Frontal cortex (tissue), 3 donors: ENCODE measurements at regions not wholly inside any gene's neighbourhood (a gene's known extent, or its start where the extent isn't known, plus 50 kb on each side); places are given as distances from the start of the nearest gene placed in this dataset.

Experiments used
- DNase-seq, 2 donors: peaks; one replicate each; pipeline ENCODE4 v3.0.0; 2012; ENCODE audit warnings: low spot score in 2 of 2
- FAIRE-seq: peaks from 2 replicates; lab custom pipeline; 2012; peaks lifted over from hg19 to GRCh38; lab: Jason Lieb, UNC
- donor health status: control.
- donor health status: control.
- donor health status: control.

GRCh38 chr2:18171191-18172139, 293.0 kb downstream of the KCNS3 start:
- DNase-seq (no peak), FAIRE-seq (no peak)

GRCh38 chr2:18170642-18171041, 292.2 kb downstream of the KCNS3 start:
- DNase-seq (no peak), FAIRE-seq (no peak)

GRCh38 chr2:18169893-18170175, 291.4 kb downstream of the KCNS3 start:
- no peak for DNase-seq
- no peak for FAIRE-seq

- no peak for FAIRE-seq
- DNase-seq, result no peak
Measured at GRCh38 chr2:18169121-18169892, 290.8 kb downstream of the KCNS3 start.

GRCh38 chr2:18167871-18168270, 289.4 kb downstream of the KCNS3 start:
- FAIRE-seq, result no peak
- DNase-seq, result no peak

GRCh38 chr2:18161681-18162080, 283.2 kb downstream of the KCNS3 start:
- DNase-seq, result no peak
- FAIRE-seq, result no peak

- FAIRE-seq, result no peak
- DNase-seq, result no peak
Measured at GRCh38 chr2:18159896-18160295, 281.4 kb downstream of the KCNS3 start.

- FAIRE-seq (no peak), DNase-seq (no peak)
Measured at GRCh38 chr2:18156421-18156820, 278.0 kb downstream of the KCNS3 start.

- FAIRE-seq, result no peak
- DNase-seq, result no peak
Measured at GRCh38 chr2:18156002-18156401, 277.5 kb downstream of the KCNS3 start.

GRCh38 chr2:18154812-18155211, 276.3 kb downstream of the KCNS3 start:
- DNase-seq, result no peak
- no peak for FAIRE-seq

GRCh38 chr2:18154259-18154658, 275.8 kb downstream of the KCNS3 start:
- FAIRE-seq (no peak), DNase-seq (no peak)

GRCh38 chr2:18153741-18154140, 275.3 kb downstream of the KCNS3 start:
- DNase-seq (no peak), FAIRE-seq (no peak)

GRCh38 chr2:18151237-18151636, 272.8 kb downstream of the KCNS3 start:
- DNase-seq (no peak), FAIRE-seq (no peak)

- FAIRE-seq (no peak), DNase-seq (peak in 1 of 2 donors; percentile 23)
Measured at GRCh38 chr2:18149660-18150246, 271.3 kb downstream of the KCNS3 start.

GRCh38 chr2:18136881-18137475, 258.5 kb downstream of the KCNS3 start:
- FAIRE-seq, result no peak

GRCh38 chr2:18133310-18133709, 254.8 kb downstream of the KCNS3 start:
- no peak for FAIRE-seq
- no peak for DNase-seq

More at GRCh38 chr2:18136881-18137475, 258.5 kb downstream of the KCNS3 start:
- no peak for DNase-seq

GRCh38 chr2:18132697-18133096, 254.2 kb downstream of the KCNS3 start:
- no peak for FAIRE-seq

GRCh38 chr2:18131761-18132160, 253.3 kb downstream of the KCNS3 start:
- no peak for FAIRE-seq

More at GRCh38 chr2:18132697-18133096, 254.2 kb downstream of the KCNS3 start:
- no peak for DNase-seq

GRCh38 chr2:18129348-18129747, 250.9 kb downstream of the KCNS3 start:
- FAIRE-seq, result no peak
- DNase-seq, result no peak

More at GRCh38 chr2:18131761-18132160, 253.3 kb downstream of the KCNS3 start:
- DNase-seq, result no peak

- DNase-seq (no peak), FAIRE-seq (no peak)
Measured at GRCh38 chr2:18125303-18125702, 246.8 kb downstream of the KCNS3 start.
